H9 (cell line): ENCODE measurements at regions not wholly inside any gene's neighbourhood (a gene's known extent, or its start where the extent isn't known, plus 50 kb on each side); places are given as distances from the start of the nearest gene placed in this dataset.

Experiments used
- DNase-seq: peaks from one replicate; pipeline ENCODE4 v3.0.0-alpha.2; 2017
- H2AFZ ChIP-seq: one replicate; pipeline ENCODE4 v1.6.1; 2013; ENCODE audit warnings: mild to moderate bottlenecking, low read length, control low read depth, moderate library complexity
- H2AK5ac ChIP-seq: 2 replicates; pipeline ENCODE4 v1.6.1; 2013; ENCODE audit warnings: low read length, control low read depth, mixed read lengths; ENCODE audit not compliant: insufficient read length
- H2BK120ac ChIP-seq: one replicate; pipeline ENCODE4 v1.6.1; 2013; ENCODE audit warnings: low read depth, mild to moderate bottlenecking, low read length, control low read depth, inconsistent platforms; ENCODE audit not compliant: poor library complexity, severe bottlenecking
- H2BK12ac ChIP-seq: 2 replicates; pipeline ENCODE4 v1.6.1; 2013; ENCODE audit warnings: low read length, control low read depth, mixed read lengths, low read depth; ENCODE audit not compliant: insufficient read length
- H2BK15ac ChIP-seq: 2 replicates; pipeline ENCODE4 v1.6.1; 2013; ENCODE audit warnings: low read depth, low read length, control low read depth
- H2BK20ac ChIP-seq: one replicate; pipeline ENCODE4 v1.6.1; 2013; ENCODE audit warnings: low read depth, mild to moderate bottlenecking, low read length, control low read depth, inconsistent platforms; ENCODE audit not compliant: poor library complexity, severe bottlenecking
- H2BK5ac ChIP-seq: 2 replicates; pipeline ENCODE4 v1.6.1; 2013; ENCODE audit warnings: low read length, control low read depth, mixed read lengths; ENCODE audit not compliant: insufficient read length
- H3K14ac ChIP-seq: 2 replicates; pipeline ENCODE4 v1.6.1; 2013; ENCODE audit warnings: low read length, control low read depth; ENCODE audit not compliant: insufficient read depth
- H3K18ac ChIP-seq: 2 replicates; pipeline ENCODE4 v1.6.1; 2013; ENCODE audit warnings: low read depth, mild to moderate bottlenecking, mixed read lengths, low read length, control low read depth; ENCODE audit not compliant: insufficient read length
- H3K23ac ChIP-seq: 2 replicates; pipeline ENCODE4 v1.6.1; 2013; ENCODE audit warnings: low read length, control low read depth, mixed read lengths, low read depth; ENCODE audit not compliant: insufficient read length
- H3K23me2 ChIP-seq: 2 replicates; pipeline ENCODE4 v1.6.1; 2013; ENCODE audit warnings: low read depth, mild to moderate bottlenecking, mixed read lengths, low read length, control low read depth; ENCODE audit not compliant: insufficient read length, poor library complexity, severe bottlenecking
- H3K27ac ChIP-seq: 2 replicates; pipeline ENCODE4 v1.5.1; 2013; ENCODE audit warnings: low read length, control low read depth, mixed read lengths, low read depth; ENCODE audit not compliant: insufficient read length
- H3K27me3 ChIP-seq: 2 replicates; pipeline ENCODE4 v1.6.1; 2013; ENCODE audit warnings: low read length, control low read depth, inconsistent platforms; ENCODE audit not compliant: insufficient read depth
- H3K4ac ChIP-seq: 2 replicates; pipeline ENCODE4 v1.6.1; 2013; ENCODE audit warnings: low read depth, mild to moderate bottlenecking, control low read depth, inconsistent platforms, low read length, moderate library complexity
- H3K4me1 ChIP-seq: 2 replicates; pipeline ENCODE4 v1.6.1; 2013; ENCODE audit warnings: low read length, control low read depth, inconsistent platforms; ENCODE audit not compliant: insufficient read depth
- H3K4me2 ChIP-seq: 2 replicates; pipeline ENCODE4 v1.6.1; 2013; ENCODE audit warnings: low read length, control low read depth, mixed read lengths; ENCODE audit not compliant: insufficient read length, insufficient read depth
- H3K56ac ChIP-seq: 2 replicates; pipeline ENCODE4 v1.6.1; 2013; ENCODE audit warnings: low read depth, mild to moderate bottlenecking, mixed read lengths, low read length, control low read depth; ENCODE audit not compliant: insufficient read length
- H3K79me1 ChIP-seq: 2 replicates; pipeline ENCODE4 v1.6.1; 2013; ENCODE audit warnings: low read depth, mild to moderate bottlenecking, moderate library complexity, low read length, control low read depth, inconsistent platforms; ENCODE audit not compliant: insufficient read depth, poor library complexity, severe bottlenecking
- H3K79me2 ChIP-seq: 2 replicates; pipeline ENCODE4 v1.6.1; 2013; ENCODE audit warnings: low read length, control low read depth, inconsistent platforms; ENCODE audit not compliant: insufficient read depth
- H3K9ac ChIP-seq: 2 replicates; pipeline ENCODE4 v1.6.1; 2013; ENCODE audit warnings: low read length, control low read depth, mixed read lengths; ENCODE audit not compliant: insufficient read length; ENCODE audit errors: extremely low read depth
- H3K9me3 ChIP-seq: one replicate; pipeline ENCODE4 v1.6.1; 2013; ENCODE audit warnings: low read depth, low read length, inconsistent platforms; ENCODE audit not compliant: control insufficient read depth
- H3T11ph ChIP-seq: one replicate; pipeline ENCODE4 v1.6.1; 2013; ENCODE audit warnings: mild to moderate bottlenecking, low read length, control low read depth, inconsistent platforms
- H4K20me1 ChIP-seq: one replicate; pipeline ENCODE4 v1.6.1; 2013; ENCODE audit not compliant: control insufficient read depth, insufficient read length, insufficient read depth
- H4K5ac ChIP-seq: 2 replicates; pipeline ENCODE4 v1.6.1; 2013; ENCODE audit warnings: low read depth, mild to moderate bottlenecking, mixed read lengths, low read length, control low read depth; ENCODE audit not compliant: insufficient read length
- H4K8ac ChIP-seq: replicated peaks from 2 replicates; pipeline ENCODE4 v1.6.1; 2013; ENCODE audit warnings: low read length, control low read depth, mixed read lengths, low read depth; ENCODE audit not compliant: insufficient read length
- H4K91ac ChIP-seq: 2 replicates; pipeline ENCODE4 v1.6.1; 2013; ENCODE audit warnings: low read depth, mild to moderate bottlenecking, moderate library complexity, mixed read lengths, low read length, control low read depth; ENCODE audit not compliant: insufficient read length
- H3K27ac Mint-ChIP-seq, 3 experiments: 2 replicates in 2 of 3; 3 replicates in 1 of 3; pipeline ENCODE4 v1.8.0; 2020 to 2021; ENCODE audit warnings: mixed read lengths in 3 of 3, mild to moderate bottlenecking in 1 of 3, moderate library complexity in 1 of 3
- H3K27me3 Mint-ChIP-seq: 2 replicates; pipeline ENCODE4 v1.8.0; 2021; ENCODE audit warnings: low read depth, mild to moderate bottlenecking, moderate library complexity, mixed read lengths
- H3K36me3 Mint-ChIP-seq, 3 experiments: 2 replicates in 2 of 3; 3 replicates in 1 of 3; pipeline ENCODE4 v1.8.0; 2020 to 2021; ENCODE audit warnings: low read depth in 3 of 3, mixed read lengths in 3 of 3; ENCODE audit not compliant: insufficient read depth in 1 of 3
- H3K4me1 Mint-ChIP-seq, 2 experiments: 2 replicates each; pipeline ENCODE4 v1.8.0; 2020; ENCODE audit warnings: mixed read lengths in 2 of 2
- H3K4me3 Mint-ChIP-seq, 2 experiments: 2 replicates in 1 of 2; 3 replicates in 1 of 2; pipeline ENCODE4 v1.8.0; 2020 to 2021; ENCODE audit warnings: mild to moderate bottlenecking in 2 of 2, mixed read lengths in 2 of 2, moderate library complexity in 1 of 2
- H3K9me3 Mint-ChIP-seq, 2 experiments: 2 replicates in 1 of 2; 3 replicates in 1 of 2; pipeline ENCODE4 v1.8.0; 2020; ENCODE audit warnings: mild to moderate bottlenecking in 2 of 2, mixed read lengths in 2 of 2, moderate library complexity in 1 of 2
- WGBS: extraction: QIAGEN DNeasy Blood & Tissue Kit; methylation state at CpG from one replicate; pipeline ENCODE4 v1.1.7; 2013; ENCODE audit warnings: missing lambda C conversion rate, low lambda C conversion rate, mixed read lengths; ENCODE audit not compliant: insufficient read length; ENCODE audit errors: extremely low coverage; 5-methylcytosine and 5-hydroxymethylcytosine counted together
- TF ChIP-seq, protein P1 (sequence below): fragments of 200-600 bp; sonication (generic); conservative IDR thresholded peaks from 3 replicates; pipeline ENCODE4 v1.8.0; 2021; ENCODE audit warnings: antibody characterized with exemption, mild to moderate bottlenecking

GRCh38 chr2:105498281-105498846, 99.5 kb upstream of the FHL2 start:
- Histone ChIP-seq H3K4me1 (no peaks in the 10 kb centered on the region), H2AFZ (no peak overlapping the region), H2BK5ac (no peak overlapping the region), H3K18ac (no peak overlapping the region), H3K27ac (no peak overlapping the region), H2BK120ac (no peak overlapping the region), H3K56ac (no peak overlapping the region), H3K9ac (no peak overlapping the region), H4K20me1 (no peaks in the 10 kb centered on the region), H3K14ac (no peak overlapping the region), H3K23ac (no peak overlapping the region), H2BK12ac (no peak overlapping the region), H2BK15ac (no peak overlapping the region), H3K79me1 (no peaks in the 10 kb centered on the region), H3K4me2 (no peak overlapping the region), H3T11ph (no peak overlapping the region), H3K9me3 (no peaks in the 10 kb centered on the region), H4K8ac (no peak overlapping the region), H3K4ac (no peak overlapping the region), H2BK20ac (no peak overlapping the region), H3K79me2 (no peaks in the 10 kb centered on the region), H4K91ac (no peak overlapping the region), H4K5ac (no peak overlapping the region), H3K23me2 (no peaks in the 10 kb centered on the region), H2AK5ac (no peak overlapping the region), H3K27me3 (no peaks in the 10 kb centered on the region; the same call in 1 of the 2 replicates)
- H3K9me3 Mint-ChIP-seq: peaks cover 9% of the 10 kb centered on the region in 2 experiments; a peak in 4 of 5 replicates
- peaks cover 9 to 10% of the 10 kb centered on the region in 2 experiments for H3K4me1 Mint-ChIP-seq
- no CpG with 5 or more reads among the region's 5 CpGs for whole genome bisulfite sequencing
- no peak for DNase-seq
- peaks cover 6% of the 10 kb centered on the region for H3K27me3 Mint-ChIP-seq
- H3K27ac Mint-ChIP-seq: no peak overlapping the region; a peak in 1 of 7 replicates
- peaks cover 0 to 6% (median 0%) of the 10 kb centered on the region in 3 experiments; a peak in 1 of 7 replicates for H3K36me3 Mint-ChIP-seq
- TF ChIP-seq, protein P1, sequence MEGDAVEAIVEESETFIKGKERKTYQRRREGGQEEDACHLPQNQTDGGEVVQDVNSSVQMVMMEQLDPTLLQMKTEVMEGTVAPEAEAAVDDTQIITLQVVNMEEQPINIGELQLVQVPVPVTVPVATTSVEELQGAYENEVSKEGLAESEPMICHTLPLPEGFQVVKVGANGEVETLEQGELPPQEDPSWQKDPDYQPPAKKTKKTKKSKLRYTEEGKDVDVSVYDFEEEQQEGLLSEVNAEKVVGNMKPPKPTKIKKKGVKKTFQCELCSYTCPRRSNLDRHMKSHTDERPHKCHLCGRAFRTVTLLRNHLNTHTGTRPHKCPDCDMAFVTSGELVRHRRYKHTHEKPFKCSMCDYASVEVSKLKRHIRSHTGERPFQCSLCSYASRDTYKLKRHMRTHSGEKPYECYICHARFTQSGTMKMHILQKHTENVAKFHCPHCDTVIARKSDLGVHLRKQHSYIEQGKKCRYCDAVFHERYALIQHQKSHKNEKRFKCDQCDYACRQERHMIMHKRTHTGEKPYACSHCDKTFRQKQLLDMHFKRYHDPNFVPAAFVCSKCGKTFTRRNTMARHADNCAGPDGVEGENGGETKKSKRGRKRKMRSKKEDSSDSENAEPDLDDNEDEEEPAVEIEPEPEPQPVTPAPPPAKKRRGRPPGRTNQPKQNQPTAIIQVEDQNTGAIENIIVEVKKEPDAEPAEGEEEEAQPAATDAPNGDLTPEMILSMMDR: no peak
- H3K4me3 Mint-ChIP-seq: no peak overlapping the region
